ENCODE measurements at regions not wholly inside any gene's neighbourhood (a gene's known extent, or its start where the extent isn't known, plus 50 kb on each side); places are given as distances from the start of the nearest gene placed in this dataset.

DNA sequence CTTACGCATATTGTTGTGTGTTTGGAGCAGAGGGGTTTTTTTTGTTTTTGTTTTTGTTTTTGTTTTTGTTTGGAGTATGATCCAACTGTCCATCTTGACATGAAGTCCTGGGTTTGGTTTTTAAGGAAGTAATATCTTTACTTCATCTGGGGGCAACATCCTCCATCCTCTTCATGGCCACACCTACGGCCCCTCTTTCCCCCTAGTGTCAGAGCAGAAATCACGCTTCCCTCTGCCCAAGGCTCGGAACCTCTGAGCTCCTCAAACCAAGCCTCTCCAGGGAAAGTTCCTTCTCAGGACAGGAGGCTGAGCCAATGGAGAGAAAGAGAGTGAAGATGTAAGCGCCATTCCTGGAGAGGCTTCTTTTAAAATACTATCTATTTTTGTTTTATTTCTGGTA lies 58.6 kb upstream of the PDX1 start:
- no peaks in the 10 kb centered on the region for H3K4me1 Mint-ChIP-seq
- no peak for TF ChIP-seq EZH2phosphoT487 (IDR thresholded peaks at IDR 0.05)
- TF ChIP-seq, protein P1, sequence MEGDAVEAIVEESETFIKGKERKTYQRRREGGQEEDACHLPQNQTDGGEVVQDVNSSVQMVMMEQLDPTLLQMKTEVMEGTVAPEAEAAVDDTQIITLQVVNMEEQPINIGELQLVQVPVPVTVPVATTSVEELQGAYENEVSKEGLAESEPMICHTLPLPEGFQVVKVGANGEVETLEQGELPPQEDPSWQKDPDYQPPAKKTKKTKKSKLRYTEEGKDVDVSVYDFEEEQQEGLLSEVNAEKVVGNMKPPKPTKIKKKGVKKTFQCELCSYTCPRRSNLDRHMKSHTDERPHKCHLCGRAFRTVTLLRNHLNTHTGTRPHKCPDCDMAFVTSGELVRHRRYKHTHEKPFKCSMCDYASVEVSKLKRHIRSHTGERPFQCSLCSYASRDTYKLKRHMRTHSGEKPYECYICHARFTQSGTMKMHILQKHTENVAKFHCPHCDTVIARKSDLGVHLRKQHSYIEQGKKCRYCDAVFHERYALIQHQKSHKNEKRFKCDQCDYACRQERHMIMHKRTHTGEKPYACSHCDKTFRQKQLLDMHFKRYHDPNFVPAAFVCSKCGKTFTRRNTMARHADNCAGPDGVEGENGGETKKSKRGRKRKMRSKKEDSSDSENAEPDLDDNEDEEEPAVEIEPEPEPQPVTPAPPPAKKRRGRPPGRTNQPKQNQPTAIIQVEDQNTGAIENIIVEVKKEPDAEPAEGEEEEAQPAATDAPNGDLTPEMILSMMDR (IDR thresholded peaks at IDR 0.05) = no peak
- no peak for TF ChIP-seq EZH2 (IDR thresholded peaks at IDR 0.05)
- Histone ChIP-seq H3K9me3 (ENCODE audit: low read depth) (no peaks in the 10 kb centered on the region), H3K4me1 (peaks cover 4% of the 10 kb centered on the region), H3K4me2 (no peak overlapping the region), H3K4me3 (no peak overlapping the region), H3K9ac (no peak overlapping the region), H3K79me2 (ENCODE audit: low read depth) (no peaks in the 10 kb centered on the region), H2AFZ (replicated peaks) (no peak overlapping the region), H3K27ac (no peak overlapping the region), H3F3A (ENCODE audit: low read depth) (no peaks in the 10 kb centered on the region), H4K20me1 (ENCODE audit: low read depth) (no peaks in the 10 kb centered on the region), H3K36me3 (no peaks in the 10 kb centered on the region), H3K27me3 (peaks cover 89% of the 10 kb centered on the region)
- H3K27me3 Mint-ChIP-seq (ENCODE audit: insufficient read depth, low read depth) = peaks cover 4% of the 10 kb centered on the region
- no peak overlapping the region for H3K4me3 Mint-ChIP-seq
- no peak overlapping the region for H3K27ac Mint-ChIP-seq
- H3K36me3 Mint-ChIP-seq = no peaks in the 10 kb centered on the region
- DNase-seq (ENCODE audit: low spot score) = no peak
- no peaks in the 10 kb centered on the region for H3K9me3 Mint-ChIP-seq

DNA sequence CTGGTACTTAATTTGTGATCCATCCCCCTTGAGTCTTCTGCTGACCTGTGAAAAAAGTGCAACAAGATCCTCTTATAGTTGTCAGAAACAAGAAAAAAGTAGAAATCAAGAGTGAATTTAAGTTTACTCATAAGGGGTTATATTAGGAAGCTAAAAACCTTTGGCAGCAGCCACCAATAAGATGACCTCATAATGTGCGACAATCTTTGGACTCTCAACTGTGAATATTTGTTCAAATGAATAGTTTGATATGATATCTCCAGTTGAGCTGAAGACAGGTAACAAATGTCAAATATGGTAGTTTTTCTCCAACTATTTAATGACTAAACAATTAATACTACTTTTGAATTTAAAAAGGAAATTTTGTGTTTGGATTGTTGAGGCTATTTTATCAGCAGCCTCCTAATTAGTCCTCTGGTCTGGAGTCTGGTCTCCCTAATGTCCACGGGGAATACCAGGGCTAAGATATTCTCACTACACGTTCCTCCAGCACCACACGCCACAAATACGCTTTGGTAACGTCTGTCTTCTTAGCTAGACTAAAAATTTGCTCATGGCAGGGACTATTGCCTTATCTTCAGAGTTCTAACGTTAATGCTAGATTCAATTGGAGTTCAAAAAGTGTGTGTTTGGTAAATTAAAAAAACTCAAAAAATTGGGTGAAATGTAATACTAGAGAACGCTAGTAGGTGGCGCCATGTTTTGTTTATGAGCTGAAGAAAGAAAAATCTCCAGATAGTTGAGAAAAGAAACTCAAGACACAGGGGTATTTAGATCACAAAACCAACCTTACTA lies 51.0 kb upstream of the PDX1 start:
- no peaks in the 10 kb centered on the region for H3K36me3 Mint-ChIP-seq
- Histone ChIP-seq H3K27ac (no peak overlapping the region), H3K79me2 (ENCODE audit: low read depth) (no peaks in the 10 kb centered on the region), H3K4me1 (no peaks in the 10 kb centered on the region), H3K4me2 (no peak overlapping the region), H3K9me3 (ENCODE audit: low read depth) (no peaks in the 10 kb centered on the region), H3F3A (ENCODE audit: low read depth) (no peaks in the 10 kb centered on the region), H3K9ac (no peak overlapping the region), H3K4me3 (no peak overlapping the region), H3K36me3 (no peaks in the 10 kb centered on the region), H2AFZ (replicated peaks) (no peak overlapping the region), H3K27me3 (peaks cover 93% of the 10 kb centered on the region), H4K20me1 (ENCODE audit: low read depth) (no peaks in the 10 kb centered on the region)
- H3K4me1 Mint-ChIP-seq = no peaks in the 10 kb centered on the region
- H3K27ac Mint-ChIP-seq = no peak overlapping the region
- TF ChIP-seq EZH2phosphoT487 (IDR thresholded peaks at IDR 0.05) = no peak
- TF ChIP-seq, protein P1 (IDR thresholded peaks at IDR 0.05) = peak; percentile 75
- peak; percentile 57 for TF ChIP-seq EZH2 (IDR thresholded peaks at IDR 0.05)
- peaks cover 2% of the 10 kb centered on the region for H3K27me3 Mint-ChIP-seq (ENCODE audit: insufficient read depth, low read depth)
- H3K9me3 Mint-ChIP-seq = no peaks in the 10 kb centered on the region
- H3K4me3 Mint-ChIP-seq = no peak overlapping the region
- peak; percentile 34 for DNase-seq (ENCODE audit: low spot score)

DNA sequence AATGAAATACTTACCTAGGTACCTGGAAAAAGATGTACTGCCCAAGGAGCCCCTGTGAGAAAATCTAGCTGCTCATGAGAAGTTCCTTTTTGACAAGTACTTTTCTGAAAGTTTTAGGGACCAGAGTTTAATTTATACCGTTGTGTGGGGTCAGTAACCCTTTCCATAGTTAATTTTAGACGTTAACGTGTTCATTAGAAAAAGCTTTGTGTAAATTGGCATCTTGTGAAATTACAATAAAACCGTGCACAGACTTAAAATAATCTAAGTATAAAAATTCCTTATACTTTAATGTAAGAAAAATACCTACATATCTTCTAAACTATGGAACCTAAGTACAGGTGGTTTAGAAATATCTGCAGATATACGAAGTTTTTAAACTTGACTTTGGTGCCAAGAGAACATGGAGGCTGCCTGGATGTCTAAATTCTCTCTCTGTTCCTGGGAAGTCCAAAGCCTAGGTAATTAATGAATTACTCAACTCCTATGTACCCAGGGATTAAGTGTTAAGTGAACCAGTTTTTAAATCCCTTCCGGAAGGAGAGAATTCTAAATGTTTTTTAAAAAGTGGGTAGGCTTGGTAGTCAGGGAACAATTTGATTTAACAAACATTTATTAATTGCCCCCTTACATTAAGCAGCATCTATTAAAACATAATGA lies 50.2 kb upstream of the PDX1 start:
- Histone ChIP-seq H3K9ac (no peak overlapping the region), H4K20me1 (ENCODE audit: low read depth) (no peaks in the 10 kb centered on the region), H3K4me3 (no peak overlapping the region), H3F3A (ENCODE audit: low read depth) (no peaks in the 10 kb centered on the region), H3K4me1 (no peaks in the 10 kb centered on the region), H3K27ac (no peak overlapping the region), H3K9me3 (ENCODE audit: low read depth) (no peaks in the 10 kb centered on the region), H2AFZ (replicated peaks) (no peak overlapping the region), H3K79me2 (ENCODE audit: low read depth) (no peaks in the 10 kb centered on the region), H3K27me3 (peaks cover 90% of the 10 kb centered on the region), H3K36me3 (no peaks in the 10 kb centered on the region), H3K4me2 (no peak overlapping the region)
- Mint-ChIP-seq H3K27ac (no peak overlapping the region), H3K36me3 (no peaks in the 10 kb centered on the region), H3K4me3 (no peak overlapping the region), H3K9me3 (no peaks in the 10 kb centered on the region), H3K27me3 (ENCODE audit: insufficient read depth, low read depth) (peaks cover 2% of the 10 kb centered on the region), H3K4me1 (no peaks in the 10 kb centered on the region)
- TF ChIP-seq EZH2phosphoT487 (IDR thresholded peaks at IDR 0.05) (no peak), EZH2 (IDR thresholded peaks at IDR 0.05) (no peak)
- TF ChIP-seq, protein P1 (IDR thresholded peaks at IDR 0.05) = peak; percentile 3
- DNase-seq (ENCODE audit: low spot score) = no peak

Measured in neural progenitor cell (in vitro differentiated cells).